ENCODE measurements at regions not wholly inside any gene's neighbourhood (a gene's known extent, or its start where the extent isn't known, plus 50 kb on each side); places are given as distances from the start of the nearest gene placed in this dataset.
A peak's percentile ranks its signal among the peaks of the same experiment; 100 is the strongest.

- no peak for DNase-seq (ENCODE audit: low read depth, low spot score)
Measured at GRCh38 chr14:38522724-38523123, 266.8 kb upstream of the CLEC14A start.

GRCh38 chr14:38521591-38521990 lies 265.7 kb upstream of the CLEC14A start:
- no peak for DNase-seq (ENCODE audit: low read depth, low spot score)

DNA sequence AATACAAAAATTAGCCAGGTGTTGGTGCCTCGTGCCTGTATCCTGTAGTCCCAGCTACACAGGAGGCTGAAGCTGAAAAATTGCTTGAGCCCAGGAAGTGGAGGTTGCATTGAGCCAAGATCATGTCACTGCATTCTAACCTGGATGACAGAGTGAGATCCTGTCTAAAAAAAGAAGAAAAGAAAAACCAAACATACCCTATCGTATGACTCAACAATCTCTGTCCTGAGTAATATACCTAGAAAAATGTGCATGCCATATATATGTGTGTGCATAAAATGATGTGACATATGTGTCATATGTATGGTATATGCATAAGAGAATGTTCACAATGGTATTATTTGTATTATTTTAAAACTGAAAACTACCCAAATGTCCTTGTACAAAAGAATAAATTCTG lies 261.5 kb upstream of the CLEC14A start:
- no peak for DNase-seq (ENCODE audit: low read depth, low spot score)

DNA sequence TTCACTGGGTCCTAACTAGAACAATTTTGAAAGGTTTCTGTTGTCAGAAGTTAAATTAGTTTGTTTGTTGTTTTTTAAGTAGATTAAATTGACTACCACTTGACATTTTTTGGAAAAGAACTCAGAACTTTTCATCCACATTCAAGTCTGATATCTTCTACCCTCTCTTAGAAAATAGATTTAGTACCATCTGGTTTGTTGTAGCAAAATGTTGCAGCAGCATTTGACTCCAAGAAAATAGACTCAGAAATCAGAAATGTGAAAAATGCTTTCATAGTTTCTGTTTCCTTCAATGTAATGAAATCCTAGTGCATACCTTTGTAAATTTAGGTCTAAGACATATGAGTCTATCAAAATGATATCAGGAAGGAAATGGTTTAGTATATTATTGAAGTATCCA lies 256.3 kb upstream of the CLEC14A start:
- DNase-seq (ENCODE audit: low read depth, low spot score): no peak

GRCh38 chr14:38507299-38507698 lies 251.4 kb upstream of the CLEC14A start:
- no peak for DNase-seq (ENCODE audit: low read depth, low spot score)

DNA sequence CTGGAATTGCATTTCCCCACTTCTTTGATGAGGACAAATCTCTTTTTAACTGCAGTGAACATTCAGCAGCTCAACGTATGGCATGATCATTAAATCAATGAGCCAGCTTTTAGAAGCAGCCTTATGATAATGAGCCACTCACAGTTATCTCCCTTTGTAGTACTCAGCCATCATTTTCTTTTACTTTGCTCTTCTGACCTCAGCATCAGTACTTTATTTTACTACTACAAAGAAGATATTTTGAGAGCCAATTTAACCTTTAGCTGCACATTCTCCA lies 250.0 kb upstream of the CLEC14A start:
- DNase-seq (ENCODE audit: low read depth, low spot score): no peak

DNA sequence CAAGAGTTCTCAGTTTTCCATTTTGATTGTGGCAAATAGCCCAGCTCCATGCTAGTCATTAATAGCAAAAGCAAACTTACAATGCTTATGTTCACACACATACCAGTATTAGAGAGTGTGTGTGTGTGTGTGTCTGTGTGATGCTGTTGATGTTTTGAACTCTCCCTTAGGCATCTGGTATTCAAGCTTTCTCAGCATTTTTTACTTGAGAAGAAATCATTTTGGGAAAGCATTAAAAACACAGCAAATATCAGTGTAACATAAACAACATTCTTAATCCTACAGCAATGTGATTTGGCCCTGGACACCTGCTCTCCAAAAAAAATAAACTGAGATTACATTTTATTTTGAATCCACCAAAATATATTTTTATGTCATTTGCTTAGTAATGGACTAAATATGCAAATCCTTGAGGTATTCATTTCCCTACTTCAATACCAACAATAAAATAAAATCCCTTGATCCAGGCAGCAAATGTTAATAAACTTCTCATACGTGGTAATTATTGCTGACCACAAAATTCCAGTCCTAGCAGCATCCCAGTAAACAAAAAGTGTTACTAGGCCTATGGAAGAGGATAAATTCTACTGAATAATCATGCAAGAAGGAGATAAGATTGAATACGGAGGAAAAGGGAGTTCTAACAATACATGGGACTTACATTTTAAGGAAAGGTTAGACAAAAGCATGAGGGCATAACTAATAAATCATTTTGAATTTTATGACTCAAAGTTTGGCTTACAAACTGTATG lies 249.5 kb upstream of the CLEC14A start:
- no peak for DNase-seq (ENCODE audit: low read depth, low spot score)

GRCh38 chr14:38504175-38504574 lies 248.3 kb upstream of the CLEC14A start:
- no peak for DNase-seq (ENCODE audit: low read depth, low spot score)

DNA sequence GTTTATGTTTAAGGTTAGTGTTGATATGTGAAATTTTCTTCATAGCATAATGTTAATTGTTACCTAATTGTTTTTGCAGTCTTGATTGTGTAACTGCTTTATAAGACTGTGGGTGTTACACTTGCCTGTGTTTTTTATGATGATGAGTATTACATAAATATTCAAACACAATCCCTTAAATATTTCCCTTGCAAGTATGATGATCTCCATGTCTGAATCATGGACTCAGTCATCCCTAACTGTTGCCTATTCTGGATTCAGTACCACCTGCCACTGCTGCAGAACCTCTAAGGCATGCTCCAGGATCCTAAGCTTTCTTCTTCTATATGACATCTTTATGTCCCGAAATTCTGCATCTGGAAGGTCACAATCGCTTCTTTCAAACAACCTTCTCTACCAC lies 246.3 kb upstream of the CLEC14A start:
- no peak for DNase-seq (ENCODE audit: low read depth, low spot score)

DNA sequence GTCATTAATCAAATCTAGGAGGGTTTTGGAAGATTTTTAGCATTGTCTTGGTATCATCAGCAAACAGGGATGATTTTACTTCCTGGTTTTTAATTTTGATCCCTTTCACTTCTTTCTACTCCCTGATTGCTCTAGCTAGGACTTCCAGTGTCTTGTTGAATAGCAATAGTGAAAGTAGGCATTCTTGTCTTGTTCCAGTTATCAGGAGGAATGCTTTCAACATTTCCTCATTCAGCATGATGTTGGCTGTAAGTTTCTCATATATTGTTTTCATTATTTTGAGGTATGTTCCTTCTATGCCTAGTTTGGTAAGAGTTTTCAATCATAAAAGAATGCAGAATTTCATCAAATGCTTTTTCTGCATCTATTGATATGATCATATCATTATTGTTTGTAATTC lies 244.2 kb upstream of the CLEC14A start:
- no peak for DNase-seq (ENCODE audit: low read depth, low spot score)

DNA sequence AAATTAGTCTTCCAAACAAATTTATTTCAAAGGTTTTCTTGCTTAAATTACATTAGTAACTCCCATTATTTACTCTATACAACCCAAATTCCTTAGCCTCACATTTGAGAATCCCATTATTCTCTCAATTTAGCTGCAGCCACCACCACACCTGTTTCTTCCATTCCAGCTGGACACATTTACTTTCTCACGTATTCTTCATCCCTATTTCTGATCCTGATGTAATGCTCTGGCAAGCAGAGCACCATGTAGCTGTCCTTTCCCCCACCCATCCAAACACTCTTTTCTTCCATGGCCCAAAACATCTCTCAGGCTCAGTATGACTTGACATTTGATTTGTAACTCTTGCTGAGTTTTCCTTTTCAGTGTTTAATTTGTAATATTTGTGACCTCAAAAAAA lies 240.2 kb upstream of the CLEC14A start:
- DNase-seq (ENCODE audit: low read depth, low spot score): no peak

GRCh38 chr14:38490273-38490672 lies 234.4 kb upstream of the CLEC14A start:
- DNase-seq (ENCODE audit: low read depth, low spot score): no peak

DNA sequence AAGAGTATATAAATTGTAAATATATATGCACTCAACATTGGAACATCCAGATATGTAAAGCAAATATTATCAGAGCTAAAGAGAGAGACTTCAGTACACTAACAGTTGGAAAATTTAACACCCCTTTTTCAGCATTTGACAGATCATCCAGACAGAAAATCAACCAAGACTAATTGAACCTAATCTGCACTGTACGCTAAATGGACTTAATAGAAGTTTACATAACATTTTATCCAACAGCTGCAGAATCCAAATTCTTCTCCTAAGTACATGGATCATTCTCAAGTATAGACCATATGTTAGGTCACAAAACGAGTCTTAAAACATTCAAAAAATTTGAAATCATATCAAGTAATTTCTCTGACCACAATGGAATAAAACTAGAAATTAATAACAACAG lies 229.1 kb upstream of the CLEC14A start:
- no peak for DNase-seq (ENCODE audit: low read depth, low spot score)

- no peak for DNase-seq (ENCODE audit: low read depth, low spot score)
Measured at GRCh38 chr14:38481952-38482678, 226.2 kb upstream of the CLEC14A start.

- DNase-seq (ENCODE audit: low read depth, low spot score): no peak
Measured at GRCh38 chr14:38469156-38469555, 213.3 kb upstream of the CLEC14A start.

DNA sequence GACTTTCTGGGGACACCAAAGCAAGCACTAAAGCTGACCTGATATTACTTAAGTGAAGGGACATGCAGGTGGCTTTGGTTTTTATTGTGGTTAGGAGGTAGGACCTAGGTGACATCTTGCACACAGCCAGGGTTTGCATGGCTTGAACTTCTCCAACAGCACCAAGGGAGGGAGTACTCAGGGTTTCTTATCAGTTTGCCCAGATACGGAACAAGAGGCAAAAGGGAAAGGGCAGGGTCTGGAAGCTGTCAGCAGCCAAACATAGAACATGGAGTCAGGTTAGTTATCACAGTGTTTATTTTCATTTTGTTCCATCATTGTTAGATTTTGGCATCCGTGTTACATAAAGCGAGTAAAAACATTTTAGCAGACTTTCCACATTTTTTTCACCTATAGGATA lies 186.3 kb upstream of the CLEC14A start:
- peak; percentile 52 for DNase-seq (ENCODE audit: low read depth, low spot score)

DNA sequence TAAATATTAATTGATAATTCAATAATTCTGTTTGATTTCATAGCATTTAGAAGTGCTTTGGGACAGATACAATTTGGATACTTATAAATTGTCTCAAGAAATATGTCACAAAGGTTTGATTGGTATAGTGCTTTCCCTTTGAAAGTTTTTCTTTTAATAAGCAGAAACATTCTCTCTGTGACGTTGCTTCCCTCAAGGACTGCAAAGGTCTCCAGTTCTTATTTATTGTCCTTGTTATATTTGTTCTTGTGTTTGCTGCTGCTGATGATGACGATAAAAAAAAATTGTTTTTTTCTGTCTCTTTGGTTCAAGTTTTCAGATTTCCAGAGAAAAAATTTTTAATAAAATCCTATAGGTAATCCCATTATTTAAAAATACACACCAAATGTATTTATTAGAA lies 176.3 kb upstream of the CLEC14A start:
- DNase-seq (ENCODE audit: low read depth, low spot score): no peak

GRCh38 chr14:38431156-38431555 lies 175.3 kb upstream of the CLEC14A start:
- no peak for DNase-seq (ENCODE audit: low read depth, low spot score)

DNA sequence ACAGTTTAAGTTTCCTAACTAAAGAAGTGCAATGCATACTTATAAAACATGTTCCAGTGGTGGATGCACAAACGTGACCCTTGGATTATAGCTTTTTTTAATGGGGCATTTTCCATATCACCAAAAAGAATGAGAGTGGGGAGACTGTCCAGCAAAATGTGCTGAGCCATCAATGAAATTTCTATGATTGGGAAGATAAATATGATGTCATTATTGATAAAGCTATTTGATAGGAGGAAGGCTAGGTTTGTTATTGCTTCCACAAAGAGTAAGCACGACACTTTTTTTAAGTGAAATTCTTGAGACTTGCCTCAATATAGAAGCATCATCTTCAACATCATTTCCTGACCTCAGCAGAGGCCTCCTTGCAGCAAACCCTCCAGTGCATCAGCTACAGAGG lies 174.6 kb upstream of the CLEC14A start:
- DNase-seq (ENCODE audit: low read depth, low spot score): no peak

DNA sequence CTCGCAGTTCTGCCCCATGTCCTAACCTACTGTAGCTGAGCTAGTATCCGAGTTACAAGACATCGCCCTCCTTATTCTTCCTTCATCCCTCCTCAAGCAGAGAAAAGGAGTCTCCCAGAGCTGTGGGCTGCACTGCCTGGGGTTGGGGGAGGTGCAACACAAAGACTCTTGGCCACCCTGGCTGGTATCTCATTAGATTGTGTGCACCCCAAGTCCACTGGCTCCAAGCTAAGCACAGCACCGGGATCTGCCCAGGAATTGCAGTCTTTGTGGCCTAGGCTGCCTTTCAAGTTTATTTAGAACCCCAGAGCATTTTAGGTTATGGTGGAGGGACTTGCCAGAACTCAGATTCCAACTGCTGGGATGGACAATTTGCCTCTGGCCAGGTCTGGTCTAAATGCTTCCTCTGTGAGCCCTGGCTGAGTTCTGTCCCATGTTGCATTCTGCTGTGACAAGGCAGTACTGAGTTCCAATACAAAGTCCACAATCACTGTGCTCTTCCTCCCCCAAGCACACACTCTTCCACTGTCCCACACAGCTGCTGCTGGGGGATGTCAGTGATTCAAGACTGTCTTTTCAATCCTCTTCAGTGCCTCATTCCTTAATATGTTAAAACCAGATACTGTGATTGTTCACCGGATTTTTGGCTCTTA lies 169.6 kb upstream of the CLEC14A start:
- DNase-seq (ENCODE audit: low read depth, low spot score): no peak

- DNase-seq (ENCODE audit: low read depth, low spot score): no peak
Measured at GRCh38 chr14:38420048-38420447, 164.2 kb upstream of the CLEC14A start.

- no peak for DNase-seq (ENCODE audit: low read depth, low spot score)
Measured at GRCh38 chr14:38419579-38419978, 163.7 kb upstream of the CLEC14A start.

GRCh38 chr14:38412654-38413053 lies 156.8 kb upstream of the CLEC14A start:
- DNase-seq (ENCODE audit: low read depth, low spot score): no peak

Data from pulmonary artery endothelial cell (primary cell).